ENCODE measurements at regions not wholly inside any gene's neighbourhood (a gene's known extent, or its start where the extent isn't known, plus 50 kb on each side); places are given as distances from the start of the nearest gene placed in this dataset.

DNA sequence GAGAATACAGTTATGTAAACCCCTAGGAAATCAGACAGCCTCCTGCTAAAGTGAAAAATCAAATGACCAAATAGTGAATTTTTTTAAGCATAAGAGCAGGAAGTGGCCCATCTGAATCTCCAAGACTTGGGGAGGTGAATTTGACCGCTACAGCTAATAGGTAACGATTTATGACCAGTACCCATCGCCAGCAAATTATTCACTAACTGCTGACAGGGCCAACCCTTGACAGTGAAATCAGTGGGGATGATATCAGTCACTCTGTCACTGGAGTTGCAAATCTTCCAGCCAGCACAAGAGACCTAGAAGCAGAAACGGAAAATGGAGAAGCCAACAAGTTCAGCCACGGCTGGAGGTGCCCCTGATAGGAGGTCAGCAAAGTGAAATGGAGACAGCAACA lies 164.3 kb upstream of the PIK3C3 start:
- TF ChIP-seq, protein P1, sequence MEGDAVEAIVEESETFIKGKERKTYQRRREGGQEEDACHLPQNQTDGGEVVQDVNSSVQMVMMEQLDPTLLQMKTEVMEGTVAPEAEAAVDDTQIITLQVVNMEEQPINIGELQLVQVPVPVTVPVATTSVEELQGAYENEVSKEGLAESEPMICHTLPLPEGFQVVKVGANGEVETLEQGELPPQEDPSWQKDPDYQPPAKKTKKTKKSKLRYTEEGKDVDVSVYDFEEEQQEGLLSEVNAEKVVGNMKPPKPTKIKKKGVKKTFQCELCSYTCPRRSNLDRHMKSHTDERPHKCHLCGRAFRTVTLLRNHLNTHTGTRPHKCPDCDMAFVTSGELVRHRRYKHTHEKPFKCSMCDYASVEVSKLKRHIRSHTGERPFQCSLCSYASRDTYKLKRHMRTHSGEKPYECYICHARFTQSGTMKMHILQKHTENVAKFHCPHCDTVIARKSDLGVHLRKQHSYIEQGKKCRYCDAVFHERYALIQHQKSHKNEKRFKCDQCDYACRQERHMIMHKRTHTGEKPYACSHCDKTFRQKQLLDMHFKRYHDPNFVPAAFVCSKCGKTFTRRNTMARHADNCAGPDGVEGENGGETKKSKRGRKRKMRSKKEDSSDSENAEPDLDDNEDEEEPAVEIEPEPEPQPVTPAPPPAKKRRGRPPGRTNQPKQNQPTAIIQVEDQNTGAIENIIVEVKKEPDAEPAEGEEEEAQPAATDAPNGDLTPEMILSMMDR (IDR thresholded peaks at IDR 0.05) = no peak
- TF ChIP-seq POLR2A (IDR thresholded peaks at IDR 0.05) (no peak), POLR2AphosphoS5 (IDR thresholded peaks at IDR 0.05) (no peak)
